ENCODE measurements at regions not wholly inside any gene's neighbourhood (a gene's known extent, or its start where the extent isn't known, plus 50 kb on each side); places are given as distances from the start of the nearest gene placed in this dataset.

- DNase-seq (ENCODE audit: low read depth) = no peak
- TF ChIP-seq MYC (IDR thresholded peaks at IDR 0.05; ENCODE audit: low read depth, low read length) (no peak), POLR2A (IDR thresholded peaks at IDR 0.05; ENCODE audit: extremely low read depth, insufficient read length) (no peak), MAX (IDR thresholded peaks at IDR 0.05; ENCODE audit: low read depth, low read length) (no peak)
- TF ChIP-seq, protein P1, sequence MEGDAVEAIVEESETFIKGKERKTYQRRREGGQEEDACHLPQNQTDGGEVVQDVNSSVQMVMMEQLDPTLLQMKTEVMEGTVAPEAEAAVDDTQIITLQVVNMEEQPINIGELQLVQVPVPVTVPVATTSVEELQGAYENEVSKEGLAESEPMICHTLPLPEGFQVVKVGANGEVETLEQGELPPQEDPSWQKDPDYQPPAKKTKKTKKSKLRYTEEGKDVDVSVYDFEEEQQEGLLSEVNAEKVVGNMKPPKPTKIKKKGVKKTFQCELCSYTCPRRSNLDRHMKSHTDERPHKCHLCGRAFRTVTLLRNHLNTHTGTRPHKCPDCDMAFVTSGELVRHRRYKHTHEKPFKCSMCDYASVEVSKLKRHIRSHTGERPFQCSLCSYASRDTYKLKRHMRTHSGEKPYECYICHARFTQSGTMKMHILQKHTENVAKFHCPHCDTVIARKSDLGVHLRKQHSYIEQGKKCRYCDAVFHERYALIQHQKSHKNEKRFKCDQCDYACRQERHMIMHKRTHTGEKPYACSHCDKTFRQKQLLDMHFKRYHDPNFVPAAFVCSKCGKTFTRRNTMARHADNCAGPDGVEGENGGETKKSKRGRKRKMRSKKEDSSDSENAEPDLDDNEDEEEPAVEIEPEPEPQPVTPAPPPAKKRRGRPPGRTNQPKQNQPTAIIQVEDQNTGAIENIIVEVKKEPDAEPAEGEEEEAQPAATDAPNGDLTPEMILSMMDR (IDR thresholded peaks at IDR 0.05; ENCODE audit: low read depth, low read length) = no peak
- no peak overlapping the region for H3K4me3 ChIP-seq (ENCODE audit: low read depth, low read length)
Measured at GRCh38 chr12:114918535-114919233, 234.7 kb upstream of the TBX3 start.

DNA sequence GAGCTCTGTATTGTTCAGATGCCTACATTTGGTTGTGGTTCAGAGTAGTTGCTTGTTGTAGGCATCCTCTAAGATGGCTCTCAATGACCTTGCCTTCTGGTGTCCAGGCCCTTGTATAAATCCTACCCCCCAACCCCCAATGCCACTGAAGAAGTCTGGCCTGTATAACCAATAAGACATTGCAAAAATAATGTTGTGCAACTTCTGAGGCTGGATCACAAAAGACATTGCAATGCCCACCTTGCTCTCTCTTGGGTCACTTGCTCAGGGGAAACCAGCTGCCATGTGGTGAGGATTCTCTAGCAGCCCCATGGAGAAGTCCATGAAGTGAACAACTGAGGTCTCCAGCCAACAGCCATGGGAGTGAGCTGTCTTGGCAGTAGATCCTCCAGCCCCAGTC lies 234.0 kb upstream of the TBX3 start:
- TF ChIP-seq MAX (IDR thresholded peaks at IDR 0.05; ENCODE audit: low read depth, low read length) (no peak), MYC (IDR thresholded peaks at IDR 0.05; ENCODE audit: low read depth, low read length) (no peak), POLR2A (IDR thresholded peaks at IDR 0.05; ENCODE audit: extremely low read depth, insufficient read length) (no peak)
- TF ChIP-seq, protein P1 (IDR thresholded peaks at IDR 0.05; ENCODE audit: low read depth, low read length) = no peak
- no peak for DNase-seq (ENCODE audit: low read depth)

GRCh38 chr12:114917307-114917706 lies 233.3 kb upstream of the TBX3 start:
- TF ChIP-seq POLR2A (IDR thresholded peaks at IDR 0.05; ENCODE audit: extremely low read depth, insufficient read length) (no peak), MYC (IDR thresholded peaks at IDR 0.05; ENCODE audit: low read depth, low read length) (no peak), MAX (IDR thresholded peaks at IDR 0.05; ENCODE audit: low read depth, low read length) (no peak)
- TF ChIP-seq, protein P1 (IDR thresholded peaks at IDR 0.05; ENCODE audit: low read depth, low read length) = no peak
- no peak for DNase-seq (ENCODE audit: low read depth)
- no peak overlapping the region for H3K4me3 ChIP-seq (ENCODE audit: low read depth, low read length)

More for the DNA sequence above, 234.0 kb upstream of the TBX3 start:
- no peak overlapping the region for H3K4me3 ChIP-seq (ENCODE audit: low read depth, low read length)

GRCh38 chr12:114916541-114916940 lies 232.6 kb upstream of the TBX3 start:
- no peak overlapping the region for H3K4me3 ChIP-seq (ENCODE audit: low read depth, low read length)
- TF ChIP-seq, protein P1 (IDR thresholded peaks at IDR 0.05; ENCODE audit: low read depth, low read length) = no peak
- TF ChIP-seq POLR2A (IDR thresholded peaks at IDR 0.05; ENCODE audit: extremely low read depth, insufficient read length) (no peak), MAX (IDR thresholded peaks at IDR 0.05; ENCODE audit: low read depth, low read length) (no peak), MYC (IDR thresholded peaks at IDR 0.05; ENCODE audit: low read depth, low read length) (no peak)
- DNase-seq (ENCODE audit: low read depth) = no peak

DNA sequence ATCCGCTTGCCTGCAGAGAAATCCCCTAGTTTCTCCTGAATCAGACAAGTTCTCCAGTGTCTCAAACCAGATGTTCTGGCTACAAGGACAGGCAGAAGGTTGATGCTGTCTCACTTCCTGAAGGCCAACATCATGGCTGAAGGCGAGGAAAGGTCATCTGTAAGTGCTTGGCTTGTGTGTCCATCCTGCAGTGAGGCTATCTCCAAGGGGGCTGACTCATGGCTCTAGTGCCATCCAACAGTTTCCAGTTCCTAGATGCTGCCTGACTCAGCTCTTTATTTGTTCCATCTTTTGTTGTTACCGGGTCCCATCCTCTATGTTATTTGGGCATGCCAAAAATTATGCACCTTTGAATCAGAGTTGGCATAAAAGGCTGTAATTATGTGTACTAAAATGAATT lies 232.1 kb upstream of the TBX3 start:
- DNase-seq (ENCODE audit: low read depth) = no peak
- H3K4me3 ChIP-seq (ENCODE audit: low read depth, low read length) = no peak overlapping the region
- TF ChIP-seq, protein P1 (IDR thresholded peaks at IDR 0.05; ENCODE audit: low read depth, low read length) = no peak
- TF ChIP-seq POLR2A (IDR thresholded peaks at IDR 0.05; ENCODE audit: extremely low read depth, insufficient read length) = no peak
- TF ChIP-seq MAX (IDR thresholded peaks at IDR 0.05; ENCODE audit: low read depth, low read length) = no peak
- no peak for TF ChIP-seq MYC (IDR thresholded peaks at IDR 0.05; ENCODE audit: low read depth, low read length)
